ENCODE measurements at regions not wholly inside any gene's neighbourhood (a gene's known extent, or its start where the extent isn't known, plus 50 kb on each side); places are given as distances from the start of the nearest gene placed in this dataset.

- no peak overlapping the region for H3K4me3 ChIP-seq (ENCODE audit: low read depth, low read length)
- in situ Hi-C loops (cut with HindIII; ENCODE audit: low sequenced_read_pairs), result no loop called here
- DNase-seq (ENCODE audit: low read depth), result no peak
- no peak for TF ChIP-seq CTCF (IDR thresholded peaks at IDR 0.05; ENCODE audit: low read depth, low read length, missing control alignments)
Measured at GRCh38 chrX:7574325-7574724, 268.6 kb upstream of the VCX start.

- no peak for DNase-seq (ENCODE audit: low read depth)
- H3K4me3 ChIP-seq (ENCODE audit: low read depth, low read length), result no peak overlapping the region
- in situ Hi-C loops (cut with HindIII; ENCODE audit: low sequenced_read_pairs), result no loop called here
- TF ChIP-seq CTCF (IDR thresholded peaks at IDR 0.05; ENCODE audit: low read depth, low read length, missing control alignments), result no peak
Measured at GRCh38 chrX:7570432-7571029, 272.4 kb upstream of the VCX start.

DNA sequence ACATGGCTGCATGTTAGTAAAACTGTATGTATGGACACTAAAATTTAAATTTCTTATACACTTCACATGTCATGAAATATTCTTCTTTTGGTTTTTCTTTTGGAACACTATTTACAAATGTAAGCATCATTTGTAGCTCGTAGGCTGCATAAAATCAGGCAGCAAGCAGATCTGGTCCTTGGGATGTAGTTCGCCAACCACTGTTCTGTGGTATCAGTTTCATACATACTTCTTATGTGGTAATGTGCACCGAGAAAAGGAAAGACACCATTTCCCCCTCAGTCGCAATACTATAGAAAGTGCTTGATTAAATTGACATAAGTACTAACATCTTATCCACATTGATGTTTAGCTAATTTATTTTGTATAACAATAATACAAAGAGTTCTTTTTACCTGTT lies 274.4 kb upstream of the VCX start:
- no peak overlapping the region for H3K4me3 ChIP-seq (ENCODE audit: low read depth, low read length)
- in situ Hi-C loops (cut with HindIII; ENCODE audit: low sequenced_read_pairs), result no loop called here
- no peak for DNase-seq (ENCODE audit: low read depth)
- TF ChIP-seq CTCF (IDR thresholded peaks at IDR 0.05; ENCODE audit: low read depth, low read length, missing control alignments), result no peak

GRCh38 chrX:7568130-7568529 lies 274.8 kb upstream of the VCX start:
- H3K4me3 ChIP-seq (ENCODE audit: low read depth, low read length), result no peak overlapping the region
- no peak for TF ChIP-seq CTCF (IDR thresholded peaks at IDR 0.05; ENCODE audit: low read depth, low read length, missing control alignments)
- DNase-seq (ENCODE audit: low read depth), result no peak

GRCh38 chrX:7552760-7553159 lies 290.2 kb upstream of the VCX start:
- DNase-seq (ENCODE audit: low read depth), result no peak
- H3K4me3 ChIP-seq (ENCODE audit: low read depth, low read length), result no peak overlapping the region
- no peak for TF ChIP-seq CTCF (IDR thresholded peaks at IDR 0.05; ENCODE audit: low read depth, low read length, missing control alignments)
- in situ Hi-C loops (cut with HindIII; ENCODE audit: low sequenced_read_pairs), result no loop called here

More at GRCh38 chrX:7568130-7568529, 274.8 kb upstream of the VCX start:
- in situ Hi-C loops (cut with HindIII; ENCODE audit: low sequenced_read_pairs), result no loop called here

DNA sequence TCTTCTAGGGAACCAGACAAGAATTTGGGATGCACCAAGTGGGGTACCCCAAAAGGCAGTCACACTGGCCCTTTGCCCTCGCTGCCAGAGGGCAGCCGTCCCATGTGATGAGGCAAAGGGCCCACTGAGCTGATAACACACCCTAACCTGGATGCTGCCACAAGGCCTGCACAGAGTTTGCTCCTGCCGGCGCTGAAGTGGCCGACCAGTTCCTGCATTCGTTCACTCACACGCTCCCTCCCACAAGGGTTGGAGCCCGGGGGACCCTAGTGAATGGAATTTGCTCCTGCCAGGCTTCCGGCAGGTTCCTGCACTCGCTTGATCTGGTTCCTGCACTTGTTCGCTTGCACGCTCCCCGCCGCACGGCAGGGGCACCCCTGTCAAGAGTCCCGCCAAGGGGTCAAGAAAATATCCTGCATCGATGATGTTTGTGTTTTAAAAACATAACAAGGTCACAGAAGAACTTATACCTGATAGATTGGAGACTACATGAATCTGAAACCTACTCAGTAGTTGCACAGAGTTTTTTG lies 296.4 kb upstream of the VCX start:
- in situ Hi-C loops (cut with HindIII; ENCODE audit: low sequenced_read_pairs), result loop anchor here (5.0 kb wide), 1 partner anchor 94 kb away; no protein-coding TSS in a partner anchor
- no peak for DNase-seq (ENCODE audit: low read depth)
- no peak for TF ChIP-seq CTCF (IDR thresholded peaks at IDR 0.05; ENCODE audit: low read depth, low read length, missing control alignments)
- no peak overlapping the region for H3K4me3 ChIP-seq (ENCODE audit: low read depth, low read length)
